ENCODE measurements at regions not wholly inside any gene's neighbourhood (a gene's known extent, or its start where the extent isn't known, plus 50 kb on each side); places are given as distances from the start of the nearest gene placed in this dataset.

GRCh38 chr15:70518201-70519003 lies 245.0 kb downstream of the UACA start:
- TF ChIP-seq SUZ12 (IDR thresholded peaks at IDR 0.05; ENCODE audit: low read length) (no peak), EP300 (IDR thresholded peaks at IDR 0.05; ENCODE audit: borderline replicate concordance in 1 of 2, low read depth in 2 of 2, low read length in 2 of 2) (no peak), TAF1 (IDR thresholded peaks at IDR 0.05; ENCODE audit: low read depth, low read length) (no peak), ZNF274 (IDR thresholded peaks at IDR 0.05; ENCODE audit: borderline replicate concordance, extremely low read depth, low read length) (no peak), ATF2 (IDR thresholded peaks at IDR 0.05; ENCODE audit: low read length) (no peak), CTCF (IDR thresholded peaks at IDR 0.05; ENCODE audit: control extremely low read depth in 1 of 3, insufficient read depth in 1 of 3, low read depth in 1 of 3, low read length in 3 of 3) (no peak), POLR2AphosphoS5 (IDR thresholded peaks at IDR 0.05; ENCODE audit: low read depth, low read length) (no peak), POLR2A (IDR thresholded peaks at IDR 0.05; ENCODE audit: control extremely low read depth in 1 of 2, low read depth in 2 of 2, low read length in 2 of 2) (no peak)

Measured in H1 (cell line).